IPS-20b (cell line): ENCODE measurements at regions not wholly inside any gene's neighbourhood (a gene's known extent, or its start where the extent isn't known, plus 50 kb on each side); places are given as distances from the start of the nearest gene placed in this dataset.
"Not testable (repeated sequence)": the region's sequence is repeated elsewhere in the genome, so short reads cannot be mapped to it uniquely, and the experiment has no call there.

ENCODE experiments used
- H3K27ac ChIP-seq: one replicate; pipeline ENCODE4 v1.5.1; 2013; ENCODE audit warnings: low read length
- H3K27me3 ChIP-seq: 2 replicates; pipeline ENCODE4 v1.6.1; 2013; ENCODE audit warnings: mild to moderate bottlenecking, low read length, inconsistent platforms; ENCODE audit not compliant: insufficient read depth
- H3K36me3 ChIP-seq: 2 replicates; pipeline ENCODE4 v1.6.1; 2013; ENCODE audit warnings: low read depth, mild to moderate bottlenecking, inconsistent platforms, low read length, moderate library complexity; ENCODE audit not compliant: insufficient read depth
- H3K4me1 ChIP-seq: 2 replicates; pipeline ENCODE4 v1.6.1; 2013; ENCODE audit warnings: mild to moderate bottlenecking, control low read depth, inconsistent platforms, low read length, moderate library complexity; ENCODE audit not compliant: insufficient read depth
- H3K4me3 ChIP-seq: 2 replicates; pipeline ENCODE4 v1.5.1; 2013; ENCODE audit warnings: mild to moderate bottlenecking, low read length, inconsistent platforms
- H3K9ac ChIP-seq: 2 replicates; pipeline ENCODE4 v1.6.1; 2013; ENCODE audit warnings: low read depth, mild to moderate bottlenecking, inconsistent platforms, low read length, moderate library complexity
- H3K9me3 ChIP-seq: 2 replicates; pipeline ENCODE4 v1.6.1; 2013; ENCODE audit warnings: mild to moderate bottlenecking, low read depth, low read length, inconsistent platforms; ENCODE audit not compliant: insufficient read depth

DNA sequence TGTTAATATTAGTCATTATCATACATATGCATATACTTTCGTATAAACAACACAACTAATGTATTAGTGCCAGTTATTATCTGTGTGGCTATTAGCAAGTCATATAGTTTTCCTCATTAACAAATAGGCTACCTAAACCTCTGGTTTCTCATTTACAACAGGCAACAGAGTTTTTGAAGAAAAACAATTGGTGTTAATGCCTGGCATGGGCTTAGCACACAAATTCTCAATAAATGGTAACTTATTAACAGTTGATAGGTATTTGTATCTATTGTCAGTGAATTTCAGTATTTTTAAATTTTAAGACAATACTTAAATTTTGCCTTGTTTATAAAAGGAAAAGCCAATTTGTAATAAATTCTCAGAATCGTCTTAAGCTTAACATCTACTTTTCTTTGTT lies 182.5 kb downstream of the PMAIP1 start:
- Histone ChIP-seq H3K9me3 (no peaks in the 10 kb centered on the region), H3K27me3 (no peaks in the 10 kb centered on the region), H3K4me3 (no peak overlapping the region), H3K36me3 (no peaks in the 10 kb centered on the region), H3K27ac (no peak overlapping the region), H3K9ac (no peak overlapping the region), H3K4me1 (no peaks in the 10 kb centered on the region)

DNA sequence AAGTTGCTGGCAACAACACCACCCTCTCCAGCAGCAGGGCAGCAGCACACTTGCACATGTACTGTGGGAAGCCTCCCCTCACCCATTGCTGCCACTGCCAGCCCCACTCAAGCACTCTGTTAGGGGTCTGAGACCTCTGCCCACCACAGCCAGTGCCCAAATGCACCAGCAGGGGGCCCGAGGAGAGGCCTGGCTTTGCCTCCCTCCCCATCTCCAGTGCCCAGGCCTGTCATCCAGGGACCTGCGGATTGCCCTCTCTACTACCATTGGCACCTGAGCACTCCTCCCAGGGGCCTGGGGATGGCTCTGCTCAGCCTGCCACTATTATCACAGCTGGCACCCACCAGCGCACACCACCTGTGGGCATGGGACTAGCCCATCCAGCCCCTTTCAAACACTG lies 175.7 kb downstream of the PMAIP1 start:
- H3K4me1 ChIP-seq = no peaks in the 10 kb centered on the region
- no peak overlapping the region for H3K9ac ChIP-seq
- no peaks in the 10 kb centered on the region for H3K36me3 ChIP-seq
- H3K27ac ChIP-seq = no peak overlapping the region
- no peaks in the 10 kb centered on the region for H3K27me3 ChIP-seq
- H3K4me3 ChIP-seq = no peak overlapping the region
- H3K9me3 ChIP-seq = no peaks in the 10 kb centered on the region; the same call in 1 of the 2 replicates

- Histone ChIP-seq H3K27me3 (no peaks in the 10 kb centered on the region), H3K36me3 (no peaks in the 10 kb centered on the region), H3K9ac (no peak overlapping the region), H3K4me1 (peaks cover 10% of the 10 kb centered on the region; the same call in 1 of the 2 replicates), H3K4me3 (no peak overlapping the region), H3K27ac (no peak overlapping the region), H3K9me3 (peaks cover 6% of the 10 kb centered on the region)
Observed at GRCh38 chr18:60070631-60071030, 170.8 kb downstream of the PMAIP1 start.

DNA sequence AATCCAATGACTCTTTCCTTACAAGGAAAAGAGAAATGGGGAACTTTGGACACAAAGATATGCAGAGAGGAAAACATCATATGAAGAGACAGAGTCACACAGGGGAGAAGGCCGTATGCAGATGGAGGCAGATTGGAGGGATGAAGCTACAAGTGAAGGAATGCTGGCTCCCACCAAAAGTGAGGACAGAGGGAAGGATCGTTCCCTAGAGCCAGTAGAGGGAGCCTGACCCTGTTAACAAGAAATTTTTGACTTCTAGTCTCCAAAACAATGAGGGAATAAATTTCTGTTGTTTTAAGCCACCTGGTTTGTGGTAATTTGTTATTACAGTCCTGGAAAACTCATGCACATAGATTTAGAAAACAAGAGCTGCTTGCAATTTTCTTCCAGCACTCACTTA lies 169.3 kb downstream of the PMAIP1 start:
- H3K9ac ChIP-seq = no peak overlapping the region

DNA sequence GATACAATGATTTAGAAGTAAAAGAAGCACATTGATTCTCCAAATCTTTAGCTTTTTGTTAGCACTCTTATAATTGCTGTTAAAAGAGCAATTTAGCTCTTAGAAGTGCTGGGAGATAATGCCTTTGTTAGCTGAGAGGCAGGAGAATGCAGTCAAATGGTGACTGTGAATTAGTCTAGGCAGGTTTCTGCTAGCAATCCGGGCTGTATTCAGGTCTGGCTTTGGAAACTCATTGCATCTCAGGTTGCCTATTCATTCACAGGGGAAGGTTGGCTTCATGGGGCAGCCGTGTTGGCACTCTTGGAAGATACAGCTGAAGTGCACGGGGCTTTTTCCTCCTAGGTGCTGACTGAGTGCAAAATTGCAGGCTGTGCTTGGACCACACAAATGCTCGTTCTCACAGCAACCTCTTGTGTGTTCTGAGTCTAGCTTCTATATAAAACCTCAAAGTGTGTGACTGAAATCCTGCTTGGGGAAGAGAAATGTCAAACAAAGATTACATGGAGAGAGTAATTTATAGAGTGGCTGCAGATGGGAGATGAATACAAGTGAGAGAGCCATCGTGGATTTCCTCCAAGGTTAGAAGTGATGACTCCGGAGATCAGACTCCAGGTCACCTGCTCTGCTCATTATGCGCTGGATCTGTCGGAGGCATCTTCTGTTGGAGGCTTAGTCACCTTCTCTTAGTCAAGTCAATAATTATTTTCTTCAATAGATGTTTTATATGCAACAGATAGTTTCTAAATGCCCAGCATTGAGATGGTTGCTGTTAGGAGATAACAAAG lies 167.8 kb downstream of the PMAIP1 start:
- H3K4me3 ChIP-seq = peak overlapping the region; percentile 27; the same call in 1 of the 2 replicates
- no peaks in the 10 kb centered on the region for H3K36me3 ChIP-seq
- H3K9me3 ChIP-seq = peaks cover 6% of the 10 kb centered on the region
- H3K27me3 ChIP-seq = no peaks in the 10 kb centered on the region
- H3K4me1 ChIP-seq = peaks cover 10% of the 10 kb centered on the region; the same call in 1 of the 2 replicates
- H3K9ac ChIP-seq = peak overlapping the region; percentile 53; the same call in 1 of the 2 replicates
- H3K27ac ChIP-seq = peak overlapping the region; percentile 69

More for the DNA sequence above, 169.3 kb downstream of the PMAIP1 start:
- Histone ChIP-seq H3K36me3 (no peaks in the 10 kb centered on the region), H3K27ac (no peak overlapping the region), H3K9me3 (peaks cover 6% of the 10 kb centered on the region), H3K4me1 (peaks cover 10% of the 10 kb centered on the region; the same call in 1 of the 2 replicates), H3K27me3 (no peaks in the 10 kb centered on the region), H3K4me3 (no peak overlapping the region)

DNA sequence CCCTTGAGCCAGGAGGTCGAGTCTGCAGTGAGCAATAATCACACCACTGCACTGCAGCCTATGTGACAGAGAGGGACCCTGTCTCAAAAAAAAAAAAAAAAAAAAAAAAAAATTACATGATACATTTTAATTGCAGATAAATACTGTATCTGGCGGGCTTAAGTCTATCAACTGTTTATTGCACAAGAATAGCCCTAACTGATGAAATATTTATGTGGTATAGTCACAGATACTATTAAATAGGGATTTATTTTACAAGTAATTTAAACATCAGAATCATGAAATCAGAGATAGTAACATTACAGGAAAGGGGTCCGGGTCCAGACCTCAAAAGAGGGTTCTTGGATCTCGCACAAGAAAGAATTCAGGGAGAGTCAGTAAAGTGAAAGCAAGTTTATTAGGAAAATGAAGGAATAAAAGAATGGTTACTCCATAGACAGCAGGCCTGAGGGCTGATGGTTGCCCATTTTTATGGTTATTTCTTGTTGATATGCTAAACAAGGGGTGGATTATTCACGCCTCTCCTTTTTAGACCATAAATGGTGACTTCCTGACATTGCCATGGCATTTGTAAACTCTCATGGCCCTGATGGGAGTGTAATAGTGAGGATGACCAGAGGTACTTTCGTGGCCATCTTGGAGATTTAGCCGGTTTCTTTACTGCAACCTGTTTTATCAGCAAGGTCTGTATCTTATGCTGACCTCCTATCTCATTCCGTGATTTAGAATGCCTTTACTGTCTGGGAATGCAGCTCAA lies 166.6 kb downstream of the PMAIP1 start:
- peaks cover 10% of the 10 kb centered on the region; the same call in 1 of the 2 replicates for H3K4me1 ChIP-seq
- peak overlapping the region; percentile 53; the same call in 1 of the 2 replicates for H3K9ac ChIP-seq
- H3K9me3 ChIP-seq = peaks cover 6% of the 10 kb centered on the region
- H3K4me3 ChIP-seq = peak overlapping the region; percentile 40; the same call in 1 of the 2 replicates
- H3K27me3 ChIP-seq = no peaks in the 10 kb centered on the region
- no peaks in the 10 kb centered on the region for H3K36me3 ChIP-seq
- H3K27ac ChIP-seq = peak overlapping the region; percentile 69

DNA sequence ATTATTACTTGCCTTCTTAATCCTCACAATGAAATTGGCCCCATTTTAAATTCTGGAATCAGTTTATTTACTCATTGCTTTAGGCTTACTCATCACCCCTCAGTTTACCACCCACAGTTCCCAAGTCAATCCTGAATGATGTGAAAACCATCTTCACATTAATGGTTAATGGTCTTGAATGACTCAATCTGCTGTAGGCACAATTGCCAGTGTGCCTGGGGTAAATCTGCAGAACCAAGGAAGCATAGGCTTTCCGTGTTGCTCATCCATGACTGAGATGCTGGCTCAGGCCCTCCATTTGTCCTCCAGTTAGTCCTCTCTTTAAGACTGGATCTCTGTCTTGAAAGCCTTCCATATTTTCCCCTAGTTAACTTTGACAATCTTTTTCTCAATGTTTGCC lies 164.5 kb downstream of the PMAIP1 start:
- no peaks in the 10 kb centered on the region for H3K36me3 ChIP-seq
- H3K9me3 ChIP-seq = peaks cover 6% of the 10 kb centered on the region
- peaks cover 10% of the 10 kb centered on the region; the same call in 1 of the 2 replicates for H3K4me1 ChIP-seq
- no peak overlapping the region for H3K27ac ChIP-seq
- no peaks in the 10 kb centered on the region for H3K27me3 ChIP-seq
- H3K4me3 ChIP-seq = no peak overlapping the region
- H3K9ac ChIP-seq = no peak overlapping the region

DNA sequence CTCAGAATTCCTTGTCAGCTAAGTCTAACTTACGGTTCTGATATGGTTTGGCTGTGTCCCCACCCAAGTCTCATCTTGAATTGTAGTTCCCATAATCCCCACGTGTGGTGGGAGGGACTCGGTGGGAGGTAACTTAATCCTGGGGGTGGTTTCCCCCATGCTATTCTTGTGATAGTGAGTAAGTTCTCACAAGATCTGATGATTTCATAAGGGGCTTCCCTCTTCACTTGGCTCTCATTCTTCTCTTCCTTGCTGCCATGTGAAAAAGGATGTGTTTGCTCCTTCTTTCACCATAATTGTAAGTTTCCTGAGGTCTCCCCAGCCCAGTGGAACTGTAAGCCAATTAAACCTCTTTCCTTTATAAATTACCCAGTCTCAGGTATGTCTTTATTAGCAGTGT lies 163.0 kb downstream of the PMAIP1 start:
- not testable (repeated sequence) for H3K9me3 ChIP-seq, H3K27ac ChIP-seq, H3K4me3 ChIP-seq, H3K36me3 ChIP-seq, H3K27me3 ChIP-seq, H3K9ac ChIP-seq
- H3K4me1 ChIP-seq = peaks cover 10% of the 10 kb centered on the region; the same call in 1 of the 2 replicates

- no peaks in the 10 kb centered on the region for H3K9me3 ChIP-seq
- H3K4me1 ChIP-seq = peaks cover 7% of the 10 kb centered on the region; the same call in 1 of the 2 replicates
- H3K27me3 ChIP-seq = no peaks in the 10 kb centered on the region
- no peak overlapping the region for H3K27ac ChIP-seq
- no peak overlapping the region for H3K4me3 ChIP-seq
- H3K9ac ChIP-seq = no peak overlapping the region
- H3K36me3 ChIP-seq = no peaks in the 10 kb centered on the region
Observed at GRCh38 chr18:60062396-60062795, 162.6 kb downstream of the PMAIP1 start.

DNA sequence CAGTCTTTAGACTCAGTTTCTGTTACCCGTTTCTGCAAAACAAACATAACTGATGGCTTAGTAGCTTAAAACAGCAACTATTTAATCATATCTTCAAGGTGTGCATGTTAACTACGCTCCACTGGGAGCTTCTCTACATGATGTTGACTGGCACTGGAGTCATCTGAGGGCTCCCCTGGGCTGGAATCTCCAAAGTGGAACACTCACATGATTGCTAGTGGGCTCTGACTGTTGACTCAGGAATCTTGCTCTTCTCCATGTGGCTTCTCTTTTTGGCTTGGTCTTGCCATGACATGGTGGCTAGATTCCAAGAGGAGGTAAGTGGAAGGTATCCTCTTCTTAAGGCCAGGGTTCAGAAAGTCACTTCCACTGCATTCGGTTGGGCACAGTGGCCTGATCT lies 160.8 kb downstream of the PMAIP1 start:
- no peak overlapping the region for H3K9ac ChIP-seq
- no peaks in the 10 kb centered on the region for H3K27me3 ChIP-seq
- H3K9me3 ChIP-seq = no peaks in the 10 kb centered on the region
- no peak overlapping the region for H3K4me3 ChIP-seq
- no peak overlapping the region for H3K27ac ChIP-seq
- H3K36me3 ChIP-seq = no peaks in the 10 kb centered on the region
- no peaks in the 10 kb centered on the region; the same call in 1 of the 2 replicates for H3K4me1 ChIP-seq

DNA sequence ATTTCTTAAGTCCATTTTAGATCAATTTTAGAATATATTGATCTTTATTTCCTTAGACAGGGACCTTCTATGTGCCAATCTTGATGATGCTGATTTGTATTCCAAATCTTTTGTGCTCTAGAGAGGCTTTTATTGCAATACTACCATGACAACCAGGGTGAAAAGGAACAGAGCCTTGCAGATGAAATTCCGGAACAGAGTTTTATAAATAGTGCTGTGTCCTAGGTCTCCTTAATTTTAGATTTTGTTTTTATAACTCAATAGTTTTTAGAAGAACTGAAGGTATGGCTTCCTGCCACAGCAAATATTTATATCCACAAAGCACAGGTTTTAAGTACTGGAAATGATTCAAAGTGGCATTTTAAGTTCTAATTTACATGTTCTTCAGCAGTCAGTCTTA lies 160.2 kb downstream of the PMAIP1 start:
- Histone ChIP-seq H3K9me3 (no peaks in the 10 kb centered on the region), H3K27ac (no peak overlapping the region), H3K36me3 (no peaks in the 10 kb centered on the region), H3K9ac (no peak overlapping the region), H3K4me3 (no peak overlapping the region), H3K27me3 (no peaks in the 10 kb centered on the region), H3K4me1 (no peaks in the 10 kb centered on the region)
